HG02840 (cell line): ENCODE measurements at regions not wholly inside any gene's neighbourhood (a gene's known extent, or its start where the extent isn't known, plus 50 kb on each side); places are given as distances from the start of the nearest gene placed in this dataset.

Experiments used
- ATAC-seq: cut with Tn5 transposase; IDR thresholded peaks from one replicate; pipeline ENCODE4 v1.9.1; 2021; ENCODE audit warnings: mild to moderate bottlenecking, moderate library complexity, moderate number of reproducible peaks; ENCODE audit not compliant: unreplicated experiment, low FRiP score

GRCh38 chr4:59223292-59223941 is 1976.7 kb upstream of the ADGRL3 start:
- no peak for ATAC-seq

- ATAC-seq: no peak
Observed at GRCh38 chr4:59238212-59238611, 1961.9 kb upstream of the ADGRL3 start.

DNA sequence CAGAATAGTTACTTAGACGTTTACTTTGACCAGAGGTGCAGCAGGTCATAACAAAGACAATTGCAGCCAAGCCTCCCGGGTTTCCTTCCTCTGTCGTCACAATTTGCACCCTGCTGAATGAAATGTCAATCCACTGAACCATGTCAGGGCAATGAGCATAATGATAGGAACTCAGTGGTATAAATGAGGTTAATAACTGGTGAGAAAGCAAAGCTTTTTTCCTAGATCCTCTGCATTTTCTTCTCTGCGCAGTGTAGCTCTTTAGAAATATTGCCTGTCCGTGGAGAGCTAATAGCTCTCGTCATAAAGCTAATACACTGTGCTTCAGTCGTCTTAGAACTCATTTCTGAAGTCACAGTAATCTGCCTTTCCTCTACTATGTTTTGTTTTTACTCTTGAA is 1960.1 kb upstream of the ADGRL3 start:
- ATAC-seq: no peak

DNA sequence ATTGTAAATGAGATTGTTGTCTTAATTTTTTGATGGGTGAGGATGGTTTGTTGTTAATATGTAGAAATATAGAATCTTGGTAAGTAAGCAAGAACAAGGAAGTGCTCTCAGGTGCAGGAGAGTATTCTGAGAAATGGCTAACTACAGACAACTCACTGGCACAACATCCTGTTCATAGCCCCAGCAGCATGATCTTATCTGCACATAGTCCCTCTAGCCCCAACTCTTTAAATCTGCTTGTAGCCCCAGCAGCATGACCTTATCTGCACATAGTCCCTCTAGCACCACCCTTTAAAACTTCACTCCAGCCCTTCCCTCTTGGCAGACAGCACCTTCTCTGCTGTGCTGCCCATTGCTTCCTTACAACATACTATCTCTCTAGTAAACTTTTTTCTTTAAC is 1957.1 kb upstream of the ADGRL3 start:
- ATAC-seq: no peak

DNA sequence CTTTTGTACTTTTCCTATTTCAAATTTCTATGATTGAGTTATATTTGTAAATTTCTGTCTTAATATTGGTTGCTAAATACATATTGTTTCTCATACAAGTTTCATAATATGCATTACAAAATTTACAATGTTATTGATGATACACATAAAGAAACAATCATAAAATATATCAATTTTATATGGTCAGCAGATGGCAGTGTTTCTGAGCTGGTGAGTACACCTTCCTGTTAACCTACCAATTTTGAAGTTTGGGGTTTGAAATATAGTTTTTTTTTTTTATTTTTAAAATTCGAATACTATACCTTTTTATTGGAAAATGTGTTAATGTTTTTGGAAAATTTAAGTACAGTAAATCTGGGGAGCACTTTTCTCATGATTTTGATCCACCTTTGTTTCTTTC is 1953.1 kb upstream of the ADGRL3 start:
- ATAC-seq: no peak

- no peak for ATAC-seq
Observed at GRCh38 chr4:59248313-59248712, 1951.8 kb upstream of the ADGRL3 start.

DNA sequence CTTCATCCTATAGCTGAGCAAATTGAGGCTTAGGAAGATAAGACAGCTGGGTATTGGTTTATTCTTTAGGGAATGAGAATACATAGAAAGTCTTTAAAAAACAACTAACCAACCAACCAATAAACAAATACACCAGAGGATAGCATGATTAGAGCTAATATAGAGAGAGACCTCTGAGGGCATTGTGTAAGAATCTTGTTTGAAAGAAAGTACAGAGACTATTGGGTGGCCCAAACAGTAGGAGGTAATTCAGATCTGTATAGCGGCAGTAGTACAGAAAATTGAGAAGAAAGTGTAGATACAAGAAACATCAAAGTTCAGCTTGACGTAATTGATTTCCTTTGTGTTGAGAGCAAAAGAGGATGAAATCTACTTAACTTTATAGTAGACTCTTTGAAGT is 1951.0 kb upstream of the ADGRL3 start:
- no peak for ATAC-seq

GRCh38 chr4:59258002-59258401 is 1942.1 kb upstream of the ADGRL3 start:
- no peak for ATAC-seq

DNA sequence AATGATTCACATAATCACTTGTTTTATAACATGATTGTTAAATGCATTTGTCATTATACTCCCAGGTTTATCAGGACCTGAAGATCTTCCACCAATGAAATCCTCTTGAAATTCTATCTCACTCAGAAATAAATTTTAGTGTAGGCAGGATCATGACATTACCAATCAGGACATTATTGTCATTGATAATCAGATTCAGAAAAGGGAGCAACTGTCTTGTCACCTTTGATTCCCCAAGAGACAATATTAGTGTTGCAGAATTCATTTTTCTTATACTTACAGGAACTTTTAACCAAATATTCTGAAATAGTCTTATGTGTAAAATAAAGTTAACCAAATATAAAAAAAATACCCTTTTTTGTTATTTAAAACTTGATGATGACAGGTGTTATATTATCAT is 1892.5 kb upstream of the ADGRL3 start:
- ATAC-seq: no peak

- no peak for ATAC-seq
Observed at GRCh38 chr4:59314637-59315036, 1885.5 kb upstream of the ADGRL3 start.

- no peak for ATAC-seq
Observed at GRCh38 chr4:59339631-59340030, 1860.5 kb upstream of the ADGRL3 start.

GRCh38 chr4:59341506-59341905 is 1858.6 kb upstream of the ADGRL3 start:
- ATAC-seq: no peak

DNA sequence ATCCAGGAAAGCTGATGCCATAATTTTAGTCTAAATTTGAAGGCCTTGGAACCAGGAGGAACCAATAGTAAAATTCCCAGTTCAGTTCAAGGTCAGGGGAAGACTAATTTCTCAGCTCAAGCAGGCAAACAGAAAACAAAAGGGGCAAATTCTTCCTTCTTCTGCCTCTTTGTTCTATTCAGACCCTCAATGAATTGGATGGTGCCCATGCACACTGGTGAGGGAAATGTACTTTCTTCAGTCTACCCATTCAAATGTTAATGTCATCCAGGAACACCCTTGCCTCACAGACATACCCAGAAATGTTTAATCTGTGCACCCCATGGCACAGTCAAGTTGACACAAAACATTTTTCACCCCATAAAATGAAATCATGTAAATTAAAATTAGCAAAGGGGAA is 1851.2 kb upstream of the ADGRL3 start:
- no peak for ATAC-seq

- no peak for ATAC-seq
Observed at GRCh38 chr4:59369229-59369628, 1830.9 kb upstream of the ADGRL3 start.

GRCh38 chr4:59374416-59374815 is 1825.7 kb upstream of the ADGRL3 start:
- ATAC-seq: no peak

- no peak for ATAC-seq
Observed at GRCh38 chr4:59380841-59381366, 1819.2 kb upstream of the ADGRL3 start.

- no peak for ATAC-seq
Observed at GRCh38 chr4:59381591-59381990, 1818.5 kb upstream of the ADGRL3 start.

GRCh38 chr4:59387759-59388758 is 1812.1 kb upstream of the ADGRL3 start:
- ATAC-seq: no peak

- ATAC-seq: no peak
Observed at GRCh38 chr4:59393780-59394179, 1806.3 kb upstream of the ADGRL3 start.

DNA sequence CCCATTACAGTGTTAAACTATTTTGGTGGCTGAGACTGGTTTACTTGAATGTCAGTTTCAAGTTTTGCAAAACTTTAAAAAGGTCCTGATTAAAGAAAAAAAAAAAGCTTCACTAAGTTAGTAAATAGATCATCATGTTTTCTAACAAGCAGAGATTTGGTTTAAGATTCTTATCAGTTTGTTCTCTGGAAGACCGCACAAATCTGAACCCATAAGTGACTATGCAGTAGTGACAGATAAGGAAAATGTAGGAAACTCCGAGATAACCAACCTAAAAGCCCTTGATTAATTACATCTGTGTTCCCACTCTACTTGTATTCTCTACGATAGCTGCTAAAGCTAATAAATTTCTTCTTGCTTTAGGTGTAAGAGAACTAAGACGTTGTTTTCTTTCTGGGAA is 1799.8 kb upstream of the ADGRL3 start:
- ATAC-seq: no peak

GRCh38 chr4:59409647-59410046 is 1790.5 kb upstream of the ADGRL3 start:
- no peak for ATAC-seq

- ATAC-seq: no peak
Observed at GRCh38 chr4:59412739-59413138, 1787.4 kb upstream of the ADGRL3 start.
